GM12892 (cell line): ENCODE measurements at regions not wholly inside any gene's neighbourhood (a gene's known extent, or its start where the extent isn't known, plus 50 kb on each side); places are given as distances from the start of the nearest gene placed in this dataset.

Experiments used
- POLR2A ChIP-seq: IDR thresholded peaks from 2 replicates; pipeline ENCODE4 v1.6.1; 2011; ENCODE audit warnings: low read depth, low read length, control low read depth
- POLR2AphosphoS5 ChIP-seq: IDR thresholded peaks from 2 replicates; pipeline ENCODE4 v1.6.1; 2011; ENCODE audit warnings: low read depth, low read length, control low read depth

- TF ChIP-seq POLR2AphosphoS5 (no peak), POLR2A (no peak)
Observed at GRCh38 chr5:38151878-38152277, 106.5 kb upstream of the EGFLAM start.
